NB4 (cell line): ENCODE measurements at regions not wholly inside any gene's neighbourhood (a gene's known extent, or its start where the extent isn't known, plus 50 kb on each side); places are given as distances from the start of the nearest gene placed in this dataset.
"Not testable (repeated sequence)": the region's sequence is repeated elsewhere in the genome, so short reads cannot be mapped to it uniquely, and the experiment has no call there.

Experiments used
- DNase-seq: peaks from one replicate; pipeline ENCODE4 v3.0.0; 2010; ENCODE audit warnings: low read depth
- H3K4me3 ChIP-seq: one replicate; pipeline ENCODE4 v1.5.1; 2011; ENCODE audit warnings: mild to moderate bottlenecking, low read depth, low read length, moderate library complexity
- MYC ChIP-seq: IDR thresholded peaks from 2 replicates; pipeline ENCODE4 v1.6.1; 2011; ENCODE audit warnings: low read depth, low read length
- POLR2A ChIP-seq: IDR thresholded peaks from 2 replicates; pipeline ENCODE4 v1.6.1; 2011; ENCODE audit warnings: mild to moderate bottlenecking; ENCODE audit not compliant: insufficient read length; ENCODE audit errors: extremely low read depth
- TF ChIP-seq, protein P1 (sequence below): IDR thresholded peaks from one replicate; pipeline ENCODE4 v1.5.1; 2012; ENCODE audit warnings: low read depth, low read length
- TF ChIP-seq, protein P2 (sequence below): IDR thresholded peaks from 2 replicates; pipeline ENCODE4 v1.6.1; 2011; ENCODE audit warnings: low read depth, low read length

DNA sequence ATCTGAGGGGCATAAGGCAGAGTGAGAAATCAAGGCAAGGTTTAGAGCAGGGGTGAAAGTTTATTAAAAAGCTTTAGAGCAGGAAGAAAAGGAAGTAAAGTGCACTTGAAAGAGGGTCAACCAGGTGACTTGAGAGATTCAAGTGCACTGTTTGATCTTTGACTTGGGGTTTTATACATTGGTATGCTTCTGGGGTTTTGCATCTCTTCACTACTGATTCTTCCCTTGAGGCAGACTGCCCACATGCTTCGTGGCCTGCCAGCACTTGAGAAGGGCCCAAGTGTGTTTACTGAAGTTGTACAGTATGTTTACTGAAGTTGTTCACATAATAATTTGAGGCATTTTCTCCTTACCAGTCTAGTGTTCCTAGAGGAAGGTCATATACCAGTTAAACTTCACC, 367.0 kb upstream of the UBE2E2 start:
- no peak for DNase-seq
- TF ChIP-seq, protein P1, sequence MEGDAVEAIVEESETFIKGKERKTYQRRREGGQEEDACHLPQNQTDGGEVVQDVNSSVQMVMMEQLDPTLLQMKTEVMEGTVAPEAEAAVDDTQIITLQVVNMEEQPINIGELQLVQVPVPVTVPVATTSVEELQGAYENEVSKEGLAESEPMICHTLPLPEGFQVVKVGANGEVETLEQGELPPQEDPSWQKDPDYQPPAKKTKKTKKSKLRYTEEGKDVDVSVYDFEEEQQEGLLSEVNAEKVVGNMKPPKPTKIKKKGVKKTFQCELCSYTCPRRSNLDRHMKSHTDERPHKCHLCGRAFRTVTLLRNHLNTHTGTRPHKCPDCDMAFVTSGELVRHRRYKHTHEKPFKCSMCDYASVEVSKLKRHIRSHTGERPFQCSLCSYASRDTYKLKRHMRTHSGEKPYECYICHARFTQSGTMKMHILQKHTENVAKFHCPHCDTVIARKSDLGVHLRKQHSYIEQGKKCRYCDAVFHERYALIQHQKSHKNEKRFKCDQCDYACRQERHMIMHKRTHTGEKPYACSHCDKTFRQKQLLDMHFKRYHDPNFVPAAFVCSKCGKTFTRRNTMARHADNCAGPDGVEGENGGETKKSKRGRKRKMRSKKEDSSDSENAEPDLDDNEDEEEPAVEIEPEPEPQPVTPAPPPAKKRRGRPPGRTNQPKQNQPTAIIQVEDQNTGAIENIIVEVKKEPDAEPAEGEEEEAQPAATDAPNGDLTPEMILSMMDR, result no peak
- TF ChIP-seq MYC, result no peak
- TF ChIP-seq, protein P2, sequence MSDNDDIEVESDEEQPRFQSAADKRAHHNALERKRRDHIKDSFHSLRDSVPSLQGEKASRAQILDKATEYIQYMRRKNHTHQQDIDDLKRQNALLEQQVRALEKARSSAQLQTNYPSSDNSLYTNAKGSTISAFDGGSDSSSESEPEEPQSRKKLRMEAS, result no peak
- no peak for TF ChIP-seq POLR2A
- no peak overlapping the region for H3K4me3 ChIP-seq

DNA sequence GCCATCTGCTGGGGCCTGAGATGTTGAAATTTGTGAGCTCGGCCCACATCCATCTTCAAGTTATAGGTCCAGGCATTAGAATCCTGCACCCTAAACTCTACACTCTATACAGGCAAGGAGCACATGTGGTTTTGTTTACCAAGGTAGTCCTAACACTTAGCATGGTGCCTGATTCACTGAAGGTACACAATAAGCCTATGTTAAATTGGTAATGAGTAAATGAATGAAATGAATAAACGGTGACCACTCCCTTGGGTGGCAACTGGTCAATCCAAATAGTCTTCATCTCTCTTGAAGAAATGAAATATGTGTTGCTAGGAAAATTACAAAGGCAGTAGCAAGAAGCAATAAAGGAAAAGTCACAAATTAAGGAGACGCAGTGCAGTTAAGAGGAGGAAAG, 359.3 kb upstream of the UBE2E2 start:
- TF ChIP-seq MYC (no peak), POLR2A (no peak)
- TF ChIP-seq, protein P1, result no peak
- TF ChIP-seq, protein P2, result no peak
- no peak overlapping the region for H3K4me3 ChIP-seq
- DNase-seq, result no peak

DNA sequence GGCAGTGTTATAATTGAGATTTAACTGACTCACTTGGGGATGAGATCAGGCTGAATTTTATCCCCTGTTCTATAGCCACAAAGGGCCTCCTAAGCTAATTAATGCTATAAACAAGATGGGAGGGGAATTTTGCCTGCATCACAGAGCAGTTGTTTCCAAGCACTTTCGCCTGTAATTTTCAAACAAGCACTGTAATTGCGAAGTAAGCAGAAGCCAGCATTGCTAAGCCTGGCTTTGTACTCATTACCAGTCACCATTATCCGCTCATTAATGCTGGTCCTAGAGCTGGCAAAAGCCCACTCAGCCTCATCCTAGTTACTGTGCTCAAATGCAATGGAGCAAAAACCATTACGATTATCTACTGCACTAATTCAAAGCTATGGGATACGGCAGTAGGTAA, 356.6 kb upstream of the UBE2E2 start:
- TF ChIP-seq POLR2A (no peak), MYC (no peak)
- TF ChIP-seq, protein P2, result no peak
- TF ChIP-seq, protein P1, result no peak
- DNase-seq, result no peak
- H3K4me3 ChIP-seq, result no peak overlapping the region

DNA sequence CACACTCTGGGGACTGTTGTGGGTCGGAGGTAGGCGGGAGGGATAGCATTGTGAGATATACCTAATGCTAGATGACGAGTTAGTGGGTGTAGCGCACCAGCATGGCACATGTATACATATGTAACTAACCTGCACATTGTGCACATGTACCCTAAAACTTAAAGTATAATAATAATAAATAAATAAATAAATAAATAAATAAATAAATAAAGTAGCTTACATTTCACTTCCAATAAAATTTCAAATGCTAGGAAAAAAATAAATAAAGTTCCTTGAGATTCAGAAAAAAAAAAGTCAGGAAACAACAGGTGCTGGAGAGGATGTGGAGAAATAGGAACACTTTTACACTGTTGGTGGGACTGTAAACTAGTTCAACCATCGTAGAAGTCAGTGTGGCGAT, 353.5 kb upstream of the UBE2E2 start:
- H3K4me3 ChIP-seq, DNase-seq: not testable (repeated sequence)

DNA sequence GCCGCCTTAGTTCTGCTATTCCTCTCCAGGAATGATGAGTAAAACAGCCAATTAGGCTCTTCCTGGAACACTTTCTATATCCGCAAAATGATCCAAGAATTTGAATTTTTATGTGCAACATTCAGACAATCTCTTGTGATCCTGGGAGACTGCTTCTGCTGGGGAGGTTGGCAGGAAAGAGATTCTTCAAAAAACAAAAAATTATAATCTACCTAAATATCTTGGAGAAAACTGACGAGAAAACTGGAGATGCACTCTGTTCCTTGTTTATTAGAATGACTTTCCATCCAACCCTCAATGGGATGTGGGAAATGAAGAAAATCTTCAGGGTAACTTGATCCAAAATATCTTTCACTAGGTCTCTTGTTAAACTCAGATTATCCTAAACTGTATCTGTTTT, 346.3 kb upstream of the UBE2E2 start:
- H3K4me3 ChIP-seq, result no peak overlapping the region
- TF ChIP-seq, protein P1, result no peak
- TF ChIP-seq, protein P2, result no peak
- TF ChIP-seq POLR2A (no peak), MYC (no peak)
- no peak for DNase-seq

DNA sequence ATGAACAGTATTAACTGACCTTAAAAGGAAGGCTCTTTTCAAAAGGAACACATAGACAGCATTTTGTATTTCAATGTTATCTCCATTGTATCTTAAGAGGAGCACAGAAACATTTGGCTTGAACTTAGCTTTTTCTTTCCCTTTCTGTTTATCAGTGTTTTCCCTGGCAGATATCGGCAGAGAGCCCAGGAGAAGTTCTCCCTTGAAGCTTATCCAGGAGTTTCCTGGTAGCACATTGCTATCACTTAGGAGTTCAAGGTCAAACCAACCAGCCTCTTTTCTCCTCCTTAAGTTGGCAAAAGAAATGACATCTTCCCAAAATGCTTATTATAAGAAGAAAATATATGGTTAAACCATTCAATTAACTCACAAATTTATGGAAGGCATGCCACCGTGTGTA, 344.6 kb upstream of the UBE2E2 start:
- TF ChIP-seq, protein P1, result no peak
- no peak for TF ChIP-seq POLR2A
- TF ChIP-seq, protein P2, result no peak
- TF ChIP-seq MYC, result no peak
- no peak for DNase-seq
- H3K4me3 ChIP-seq, result no peak overlapping the region
